Ureter (tissue), 1 donor: ENCODE measurements at regions not wholly inside any gene's neighbourhood (a gene's known extent, or its start where the extent isn't known, plus 50 kb on each side); places are given as distances from the start of the nearest gene placed in this dataset.
"Not testable (repeated sequence)": the region's sequence is repeated elsewhere in the genome, so short reads cannot be mapped to it uniquely, and the experiment has no call there.

Source experiments
- DNase-seq: peaks from one replicate; pipeline ENCODE4 v3.0.0-alpha.2; 2020; ENCODE audit warnings: low spot score
- donor health status: DM: yes; HTN: yes; CAD: no.

GRCh38 chr7:131674131-131674530, 117.7 kb upstream of the PODXL start:
- no peak for DNase-seq

DNA sequence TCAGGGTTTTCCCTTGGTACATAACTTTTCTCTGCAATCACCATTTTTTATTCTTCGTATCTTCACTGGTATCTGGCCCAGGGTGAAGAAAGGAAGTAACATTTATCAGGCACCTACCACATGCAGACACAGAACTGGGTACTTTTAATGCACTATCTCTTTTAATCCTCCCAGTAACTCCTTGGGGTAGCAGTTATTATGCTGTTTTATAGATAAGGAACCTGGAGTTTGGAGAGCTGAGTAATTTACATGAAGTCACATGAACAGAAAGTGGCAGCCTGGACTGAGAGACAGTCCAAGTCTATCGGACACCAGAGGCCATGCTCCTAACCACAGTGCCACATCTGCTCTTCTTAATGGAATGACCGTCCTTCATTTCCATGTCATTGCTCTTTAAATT, 117.1 kb upstream of the PODXL start:
- no peak for DNase-seq

GRCh38 chr7:131670406-131670805, 114.0 kb upstream of the PODXL start:
- no peak for DNase-seq

- no peak for DNase-seq
Measured at GRCh38 chr7:131667699-131668098, 111.3 kb upstream of the PODXL start.

DNA sequence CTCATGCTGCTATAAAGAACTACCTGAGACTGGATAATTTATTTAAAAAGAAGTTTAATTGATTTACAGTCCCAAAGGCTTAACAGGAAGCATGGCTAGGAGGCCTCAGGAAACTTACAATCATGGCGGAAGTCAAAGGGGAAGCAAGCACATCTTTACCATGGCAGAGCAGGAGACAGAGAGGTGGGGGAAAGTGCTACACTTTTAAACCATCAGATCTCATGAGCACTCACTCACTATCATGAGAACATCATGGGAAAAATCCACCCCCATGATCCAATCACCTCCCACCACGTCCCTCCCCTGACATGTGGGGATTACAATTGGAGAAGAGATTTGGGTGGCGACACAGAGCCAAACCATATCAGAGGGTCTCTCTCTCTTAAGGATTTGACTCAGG, 108.6 kb upstream of the PODXL start:
- no peak for DNase-seq

DNA sequence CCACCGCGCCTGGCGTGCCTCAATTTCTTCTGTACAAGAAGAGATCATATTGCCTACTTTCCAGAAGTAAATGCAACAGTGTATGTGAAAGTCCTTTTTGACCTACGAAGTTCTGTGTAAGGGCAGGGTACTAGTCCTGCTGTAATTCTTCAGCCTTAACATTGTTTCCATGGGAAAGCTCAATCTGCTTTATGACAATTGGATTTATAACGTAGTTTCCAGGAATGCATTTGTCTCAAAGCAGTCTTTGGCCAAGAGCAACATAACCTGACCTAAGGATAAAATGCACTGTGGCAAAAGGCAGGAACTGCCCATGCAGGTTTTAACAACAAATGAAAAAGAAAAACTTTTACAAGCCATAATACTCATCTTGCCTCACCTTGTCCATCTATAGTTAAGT, 108.1 kb upstream of the PODXL start:
- no peak for DNase-seq

DNA sequence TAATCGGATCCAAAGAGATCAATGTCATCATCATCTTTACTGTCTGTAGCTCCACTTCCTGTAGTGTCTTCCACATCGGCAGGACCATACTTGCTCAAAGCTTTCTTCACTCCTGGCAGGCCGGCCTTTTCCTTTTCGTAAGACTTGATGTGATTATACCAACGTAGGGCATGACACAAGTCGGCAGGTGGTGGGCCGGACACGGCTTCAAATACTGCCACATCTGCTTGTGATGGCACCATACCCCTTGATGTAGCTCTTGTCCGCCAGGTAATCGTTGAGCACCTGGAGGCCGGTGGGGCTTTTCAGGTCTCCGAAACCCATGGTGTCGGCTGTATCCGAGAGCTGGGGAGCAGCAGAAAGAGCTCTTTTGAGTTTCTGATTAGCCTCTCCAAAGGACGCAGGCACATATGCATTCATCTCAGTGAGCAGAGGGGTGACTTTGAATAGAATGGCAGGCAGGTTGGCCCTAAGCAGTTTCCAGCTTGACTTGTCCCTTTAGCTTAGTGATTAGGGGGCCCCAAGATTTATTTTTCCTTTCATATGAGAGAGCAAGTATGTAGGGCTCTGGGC, 106.0 kb upstream of the PODXL start:
- DNase-seq: not testable (repeated sequence)

- DNase-seq: no peak
Measured at GRCh38 chr7:131657881-131658280, 101.5 kb upstream of the PODXL start.

DNA sequence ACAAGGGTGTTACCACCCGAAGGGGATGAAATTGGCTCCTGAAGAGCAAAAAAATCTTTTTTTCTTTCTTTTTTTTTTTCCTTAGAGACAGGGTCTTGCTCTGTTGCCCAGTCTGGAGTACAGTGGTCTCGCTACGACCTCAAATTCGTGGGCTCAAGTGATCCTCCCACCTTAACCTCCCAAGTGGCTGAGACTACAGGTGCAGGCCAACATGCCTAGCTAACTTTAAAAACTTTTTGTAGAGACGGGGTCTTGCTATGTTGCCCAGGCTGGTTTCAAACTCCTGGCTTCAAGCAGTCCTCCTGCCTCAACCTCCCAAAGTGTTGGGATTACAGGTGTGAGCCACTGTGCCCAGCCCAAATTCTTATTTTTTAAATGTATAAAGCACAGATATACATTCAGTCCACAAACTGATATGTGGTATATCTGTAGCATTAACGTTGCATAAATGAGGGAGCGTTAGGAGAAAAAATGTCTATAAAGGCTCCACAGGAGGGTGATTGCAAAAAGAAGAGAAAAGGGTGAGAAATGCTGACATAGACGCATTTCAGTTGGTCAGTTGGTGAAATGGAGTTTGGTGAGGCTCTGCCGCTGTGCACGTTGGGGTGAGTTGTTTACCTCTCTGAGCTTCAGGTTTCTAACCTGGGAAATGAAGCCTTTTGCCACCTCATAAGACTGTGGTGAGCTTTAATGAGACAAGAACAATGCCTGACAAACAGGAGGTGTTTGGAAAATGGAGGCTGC, 100.7 kb upstream of the PODXL start:
- no peak for DNase-seq

DNA sequence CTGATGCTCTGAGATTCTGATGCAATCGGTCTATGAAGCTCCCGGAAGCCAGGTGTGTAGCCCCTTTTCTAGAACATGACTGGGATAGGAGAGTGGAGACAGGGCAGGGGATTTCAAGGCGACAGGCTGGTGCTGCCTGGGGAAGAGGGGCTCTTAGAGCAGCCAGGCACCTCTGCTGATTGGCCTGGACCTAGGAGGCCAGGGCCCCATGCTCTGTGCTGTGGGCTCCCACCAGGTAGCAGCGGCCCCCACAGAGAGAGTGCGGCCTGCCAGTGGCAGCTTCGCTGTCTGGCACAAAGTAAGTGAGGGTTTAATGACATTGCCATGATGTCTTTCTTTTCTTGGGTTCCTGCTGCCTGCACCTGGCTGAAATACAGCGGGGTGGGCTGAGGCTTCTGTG, 99.4 kb upstream of the PODXL start:
- no peak for DNase-seq

DNA sequence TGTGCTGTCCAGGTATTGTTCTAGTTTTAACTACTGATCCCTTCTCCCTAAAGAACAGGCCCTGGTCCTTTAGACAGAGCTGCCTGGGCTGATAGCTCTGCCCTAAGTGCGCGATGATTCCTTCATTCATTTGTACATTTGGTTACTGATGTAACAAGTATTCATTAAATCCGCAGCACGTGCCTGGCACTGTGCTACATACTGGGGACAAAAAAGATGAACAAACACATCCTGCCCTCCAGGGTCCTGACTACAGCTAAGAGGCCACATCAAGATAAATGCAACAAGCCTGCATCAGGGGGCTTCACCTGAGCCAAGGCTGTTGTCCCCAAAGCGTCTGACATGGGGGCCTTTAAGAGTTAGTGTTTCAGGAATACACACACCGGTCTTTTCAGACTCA, 99.0 kb upstream of the PODXL start:
- no peak for DNase-seq

GRCh38 chr7:131654668-131655326, 98.4 kb upstream of the PODXL start:
- DNase-seq: peak; percentile 87

DNA sequence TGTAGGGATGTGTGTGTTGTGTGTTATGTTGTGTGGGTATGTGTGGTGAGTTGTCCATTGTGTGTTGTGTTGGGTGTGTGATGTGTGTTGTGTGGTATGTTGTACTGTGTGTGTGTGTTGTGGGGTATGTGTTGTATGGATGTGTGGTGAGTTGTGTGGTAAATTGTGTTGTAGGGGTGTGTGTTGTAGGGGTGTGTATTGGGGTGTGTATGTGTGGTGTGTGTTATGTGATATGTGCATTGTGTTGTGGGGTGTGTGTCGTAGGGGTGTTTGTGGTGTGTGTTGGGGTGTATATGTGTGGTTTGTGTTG, 97.8 kb upstream of the PODXL start:
- no peak for DNase-seq

GRCh38 chr7:131653418-131654248, 97.2 kb upstream of the PODXL start:
- DNase-seq: no peak

GRCh38 chr7:131652934-131653333, 96.5 kb upstream of the PODXL start:
- DNase-seq: no peak

DNA sequence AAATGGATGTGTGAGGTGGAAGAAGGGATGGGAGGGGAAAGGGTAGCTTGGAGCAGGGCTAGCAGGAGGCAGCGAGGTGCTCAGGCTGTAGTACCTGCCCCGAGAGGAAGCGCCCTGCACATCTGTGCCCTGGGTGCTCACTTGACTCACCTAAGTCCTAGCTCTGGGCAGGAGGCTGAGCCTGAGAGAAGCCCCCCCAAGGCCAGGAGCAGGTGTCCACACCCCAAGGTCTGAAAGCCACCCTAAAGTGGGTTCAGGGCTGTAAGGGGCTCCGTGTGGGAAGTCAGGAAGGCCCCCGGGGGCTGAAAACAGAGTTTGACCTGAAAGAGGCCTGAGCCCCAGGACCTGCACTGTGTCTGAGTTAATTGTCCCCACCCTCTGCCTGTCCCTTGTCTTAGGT, 95.8 kb upstream of the PODXL start:
- no peak for DNase-seq

DNA sequence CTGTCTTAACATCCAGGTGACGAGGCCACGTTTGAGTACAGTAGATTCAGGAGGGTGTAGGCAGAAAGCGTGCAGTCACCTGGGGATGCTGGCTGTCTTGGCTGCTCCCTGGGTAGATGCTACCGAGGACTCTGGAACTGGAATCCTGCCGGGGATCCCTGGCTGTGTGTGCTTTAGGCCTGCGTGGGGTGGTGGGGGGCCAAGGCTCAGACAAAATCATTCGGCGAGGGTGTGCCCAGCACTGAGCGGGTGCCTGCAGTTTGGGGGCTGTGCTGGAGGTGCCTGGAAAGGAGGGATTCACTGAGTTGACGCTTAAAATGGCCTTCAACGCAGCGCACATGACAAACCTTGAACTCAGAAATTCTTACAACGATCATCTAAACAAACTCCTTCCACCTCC, 93.5 kb upstream of the PODXL start:
- DNase-seq: no peak

DNA sequence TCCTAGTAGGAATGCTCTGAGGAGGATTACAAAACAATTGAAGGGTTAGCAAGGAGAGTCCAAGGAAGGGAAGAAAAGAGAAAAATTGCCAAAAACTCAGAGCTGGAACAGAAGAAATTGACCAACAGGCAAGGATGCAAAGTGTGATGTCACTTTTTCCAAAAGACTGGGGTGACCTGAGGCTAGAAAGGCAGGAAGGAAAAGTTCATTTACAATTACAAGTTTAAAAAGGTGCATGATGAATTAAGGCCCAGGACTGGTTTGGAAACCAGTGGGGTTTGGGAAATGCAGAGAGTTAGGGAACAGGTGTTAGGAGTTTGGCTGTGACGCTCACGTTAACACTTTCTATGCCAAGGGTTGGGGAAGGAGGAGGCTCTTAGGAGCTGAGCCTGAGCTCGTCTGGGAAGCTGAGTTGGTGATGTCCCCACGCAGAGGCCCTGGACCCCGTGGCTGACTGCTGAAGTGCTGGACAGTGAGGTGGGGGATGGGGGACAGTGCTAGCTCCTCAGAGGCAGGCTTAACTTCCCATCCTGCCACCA, 92.6 kb upstream of the PODXL start:
- DNase-seq: no peak

DNA sequence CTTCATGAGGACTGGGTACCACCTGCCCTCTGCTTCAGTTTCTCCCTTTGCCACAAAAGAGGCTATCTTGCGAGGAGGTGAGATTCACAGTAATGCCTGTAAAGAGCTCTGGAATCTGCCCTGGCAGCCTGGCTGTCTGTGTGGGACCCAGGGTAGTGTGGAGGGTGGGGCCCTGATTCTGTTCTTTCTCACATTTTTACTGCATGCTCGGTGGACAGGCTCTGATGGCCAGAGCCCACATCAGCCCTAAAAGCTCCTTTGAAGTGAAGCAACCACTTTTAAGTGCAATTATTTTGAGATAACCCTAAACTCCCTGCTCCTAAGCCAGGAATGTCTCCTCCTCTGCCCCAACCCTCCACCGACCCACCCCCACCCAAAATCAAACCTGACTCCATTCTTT, 92.1 kb upstream of the PODXL start:
- no peak for DNase-seq

DNA sequence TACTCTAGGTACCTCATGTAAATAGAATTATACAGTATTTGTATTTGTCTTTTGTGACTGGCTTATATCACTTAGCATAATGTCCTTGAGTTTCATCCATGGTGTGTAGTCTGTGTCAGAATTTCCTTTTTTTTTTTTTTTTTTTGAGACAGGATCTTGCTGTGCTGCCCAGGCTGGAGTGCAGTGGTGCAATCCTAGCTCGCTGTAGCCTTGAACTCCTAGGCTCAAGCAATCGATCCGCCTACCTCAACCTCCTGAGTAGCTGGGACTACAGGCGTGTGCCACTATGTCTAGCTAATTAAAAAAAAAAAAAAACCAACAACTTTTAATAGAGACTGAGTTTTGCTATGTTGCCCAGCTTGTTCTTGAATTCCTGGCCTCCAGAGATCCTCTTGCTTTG, 89.8 kb upstream of the PODXL start:
- DNase-seq: no peak

DNA sequence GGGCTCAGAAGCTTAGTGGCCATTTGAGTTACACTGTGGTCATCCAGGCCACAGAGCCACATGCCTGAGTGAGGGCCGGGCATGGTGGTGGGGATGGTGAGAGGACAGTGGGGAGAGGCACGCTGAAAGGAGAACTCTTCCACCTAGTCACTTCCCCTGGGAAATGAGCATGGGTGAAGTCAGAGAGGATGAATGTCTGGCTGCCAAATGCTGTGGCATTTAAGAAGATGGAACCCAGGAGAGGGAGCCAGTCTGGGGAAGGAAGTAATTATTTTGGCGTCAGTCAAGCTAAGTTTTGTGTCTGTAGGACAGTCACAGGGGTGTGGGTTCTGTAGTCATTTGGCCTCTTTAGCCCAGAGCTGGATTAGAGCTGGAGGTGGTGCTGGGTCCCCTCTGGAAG, 86.0 kb upstream of the PODXL start:
- no peak for DNase-seq

- DNase-seq: no peak
Measured at GRCh38 chr7:131640686-131641085, 84.3 kb upstream of the PODXL start.
